ENCODE measurements at regions not wholly inside any gene's neighbourhood (a gene's known extent, or its start where the extent isn't known, plus 50 kb on each side); places are given as distances from the start of the nearest gene placed in this dataset.

DNA sequence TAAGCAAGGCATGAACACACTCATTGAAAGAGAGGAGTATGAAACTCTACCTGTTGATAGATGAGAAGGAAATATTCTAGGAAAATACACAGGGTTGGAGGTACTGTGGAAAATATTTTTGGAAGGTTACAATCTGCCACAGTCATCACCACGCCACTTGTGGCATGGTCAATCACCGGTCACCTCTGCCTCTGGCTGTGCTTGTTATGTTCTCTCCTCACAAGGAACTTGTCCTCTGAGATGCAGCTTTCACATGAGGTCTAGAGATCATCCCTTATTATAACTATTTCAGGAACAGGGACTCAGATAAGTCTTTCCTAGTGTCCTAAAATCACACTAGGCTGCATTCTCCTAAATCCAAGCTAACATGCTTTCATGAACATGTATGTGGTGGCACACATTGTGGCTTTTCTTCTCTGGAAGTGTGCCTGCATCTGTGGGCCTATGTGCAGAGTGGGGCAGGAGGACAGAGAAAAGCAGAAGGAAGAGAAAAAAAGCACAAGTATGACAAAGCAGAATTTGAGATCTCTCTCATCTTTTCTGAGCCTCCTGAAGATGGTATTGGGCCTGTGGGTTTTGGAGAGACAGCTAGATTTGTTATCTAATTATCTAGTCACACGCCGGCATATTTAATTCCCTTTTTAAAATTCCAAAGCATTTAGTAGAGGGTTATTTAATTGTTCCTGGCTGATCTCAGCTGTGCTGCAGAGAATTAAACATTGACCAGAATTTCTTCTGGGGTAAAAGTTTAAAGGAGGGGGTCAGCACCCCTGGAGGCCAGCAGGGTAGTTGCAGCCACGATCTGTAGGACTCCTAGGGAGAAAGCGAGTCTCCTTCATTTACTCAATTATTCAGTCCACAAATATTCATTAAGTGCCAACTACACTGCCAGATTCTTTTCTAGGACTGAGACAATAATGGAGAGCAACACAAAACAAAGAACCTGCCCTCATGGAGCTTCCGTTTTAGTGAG, 294.6 kb downstream of the RDH14 start:
- no TSS peak for BruUV-seq (replicated peaks)
- TF ChIP-seq CTCF (conservative IDR thresholded peaks at IDR 0.05; ENCODE audit: low read depth, low read length) (peak; percentile 35; the same call in 1 of the 2 replicates), EZH2 (IDR thresholded peaks at IDR 0.05; ENCODE audit: borderline replicate concordance, low read depth, low read length, poor library complexity, severe bottlenecking) (no peak)
- ChIA-PET POLR2A (ENCODE audit: low non-redundant PET) (no interaction called here), CTCF (no interaction called here)
- H3K9me3 ChIP-seq (ENCODE audit: low read depth, low read length, poor library complexity, severe bottlenecking), result no peaks in the 10 kb centered on the region
- intact Hi-C loops (cut with micrococcal nuclease; ENCODE audit: unreplicated experiment), result no loop called here
- no peaks in the 10 kb centered on the region for H3K27me3 ChIP-seq (replicated peaks; ENCODE audit: insufficient read depth, low read depth, low read length, poor library complexity)
- DNase-seq (ENCODE audit: low spot score), result no peak
- H3K4me1 ChIP-seq (ENCODE audit: insufficient read depth, low read length, poor library complexity, severe bottlenecking), result peaks cover 8% of the 10 kb centered on the region
- H3K4me3 ChIP-seq (ENCODE audit: low read depth, low read length, poor library complexity, severe bottlenecking), result no peak overlapping the region
- H3K36me3 ChIP-seq (ENCODE audit: insufficient read depth, low read length, poor library complexity, severe bottlenecking), result no peaks in the 10 kb centered on the region
- peak overlapping the region; percentile 33 for H3K27ac ChIP-seq (ENCODE audit: low read depth, low read length, poor library complexity, severe bottlenecking)

DNA sequence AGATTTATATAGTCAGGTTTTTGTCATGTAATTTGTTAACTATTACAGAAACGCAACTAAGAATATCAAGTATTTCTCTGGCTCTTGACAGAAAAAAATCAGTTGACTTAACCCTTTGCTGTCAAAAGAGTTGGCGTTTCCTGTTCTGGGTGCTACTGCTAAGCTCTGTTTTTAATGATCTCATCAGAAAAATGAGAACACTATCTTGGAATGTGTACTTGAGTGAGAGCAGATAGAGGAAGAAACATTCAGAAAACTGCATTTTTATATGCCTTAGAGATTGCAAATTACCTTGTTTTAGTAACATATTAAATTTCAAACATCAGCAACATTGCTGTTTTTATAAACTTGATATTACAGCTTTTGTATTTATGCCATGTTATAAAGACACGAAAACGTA, 297.9 kb downstream of the RDH14 start:
- TF ChIP-seq CTCF (conservative IDR thresholded peaks at IDR 0.05; ENCODE audit: low read depth, low read length) (no peak), EZH2 (IDR thresholded peaks at IDR 0.05; ENCODE audit: borderline replicate concordance, low read depth, low read length, poor library complexity, severe bottlenecking) (no peak)
- H3K4me3 ChIP-seq (ENCODE audit: low read depth, low read length, poor library complexity, severe bottlenecking), result no peak overlapping the region
- H3K27me3 ChIP-seq (replicated peaks; ENCODE audit: insufficient read depth, low read depth, low read length, poor library complexity), result no peaks in the 10 kb centered on the region
- H3K36me3 ChIP-seq (ENCODE audit: insufficient read depth, low read length, poor library complexity, severe bottlenecking), result no peaks in the 10 kb centered on the region
- DNase-seq (ENCODE audit: low spot score), result peak; percentile 65
- peaks cover 8% of the 10 kb centered on the region for H3K4me1 ChIP-seq (ENCODE audit: insufficient read depth, low read length, poor library complexity, severe bottlenecking)
- H3K9me3 ChIP-seq (ENCODE audit: low read depth, low read length, poor library complexity, severe bottlenecking), result no peaks in the 10 kb centered on the region
- BruUV-seq (replicated peaks), result no TSS peak
- POLR2A ChIA-PET (ENCODE audit: low non-redundant PET), result no interaction called here
- H3K27ac ChIP-seq (ENCODE audit: low read depth, low read length, poor library complexity, severe bottlenecking), result peak overlapping the region; percentile 74
- CTCF ChIA-PET, result no interaction called here
- intact Hi-C loops (cut with micrococcal nuclease; ENCODE audit: unreplicated experiment), result no loop called here

- no peaks in the 10 kb centered on the region for H3K27me3 ChIP-seq (replicated peaks; ENCODE audit: insufficient read depth, low read depth, low read length, poor library complexity)
- no peaks in the 10 kb centered on the region for H3K4me1 ChIP-seq (ENCODE audit: insufficient read depth, low read length, poor library complexity, severe bottlenecking)
- H3K4me3 ChIP-seq (ENCODE audit: low read depth, low read length, poor library complexity, severe bottlenecking), result no peak overlapping the region
- TF ChIP-seq EZH2 (IDR thresholded peaks at IDR 0.05; ENCODE audit: borderline replicate concordance, low read depth, low read length, poor library complexity, severe bottlenecking), result no peak
- no peak for TF ChIP-seq CTCF (conservative IDR thresholded peaks at IDR 0.05; ENCODE audit: low read depth, low read length)
- BruUV-seq (replicated peaks), result no TSS peak
- H3K27ac ChIP-seq (ENCODE audit: low read depth, low read length, poor library complexity, severe bottlenecking), result no peak overlapping the region
- peaks cover 18% of the 10 kb centered on the region for H3K9me3 ChIP-seq (ENCODE audit: low read depth, low read length, poor library complexity, severe bottlenecking)
- DNase-seq (ENCODE audit: low spot score), result no peak
- POLR2A ChIA-PET (ENCODE audit: low non-redundant PET), result no interaction called here
- no peaks in the 10 kb centered on the region for H3K36me3 ChIP-seq (ENCODE audit: insufficient read depth, low read length, poor library complexity, severe bottlenecking)
- intact Hi-C loops (cut with micrococcal nuclease; ENCODE audit: unreplicated experiment), result no loop called here
- CTCF ChIA-PET, result no interaction called here
Measured at GRCh38 chr2:18253686-18254197, 306.7 kb downstream of the RDH14 start.

Measured in A673 (cell line).